ENCODE measurements at regions not wholly inside any gene's neighbourhood (a gene's known extent, or its start where the extent isn't known, plus 50 kb on each side); places are given as distances from the start of the nearest gene placed in this dataset.

GRCh38 chr16:65377195-65377594, 255.3 kb upstream of the CDH11 start:
- DNase-seq = no peak
- no peaks in the 10 kb centered on the region for H3K9me3 ChIP-seq
- H3K27me3 ChIP-seq = no peaks in the 10 kb centered on the region
- TF ChIP-seq POLR2A (IDR thresholded peaks at IDR 0.05) (no peak), CTCF (IDR thresholded peaks at IDR 0.05) (no peak)
- no peak overlapping the region for H3K27ac ChIP-seq
- H3K4me3 ChIP-seq = no peak overlapping the region
- no peaks in the 10 kb centered on the region for H3K4me1 ChIP-seq
- no peaks in the 10 kb centered on the region for H3K36me3 ChIP-seq

GRCh38 chr16:65376601-65377000, 254.7 kb upstream of the CDH11 start:
- H3K4me1 ChIP-seq = no peaks in the 10 kb centered on the region

GRCh38 chr16:65375651-65376050, 253.8 kb upstream of the CDH11 start:
- Histone ChIP-seq H3K27me3 (no peaks in the 10 kb centered on the region), H3K4me1 (no peaks in the 10 kb centered on the region), H3K36me3 (no peaks in the 10 kb centered on the region), H3K9me3 (no peaks in the 10 kb centered on the region), H3K27ac (no peak overlapping the region), H3K4me3 (no peak overlapping the region)
- no peak for TF ChIP-seq POLR2A (IDR thresholded peaks at IDR 0.05)
- TF ChIP-seq CTCF (IDR thresholded peaks at IDR 0.05) = no peak
- no peak for DNase-seq

More at GRCh38 chr16:65376601-65377000, 254.7 kb upstream of the CDH11 start:
- H3K27me3 ChIP-seq = no peaks in the 10 kb centered on the region
- no peaks in the 10 kb centered on the region for H3K36me3 ChIP-seq
- no peak overlapping the region for H3K27ac ChIP-seq
- no peak for DNase-seq
- no peak for TF ChIP-seq POLR2A (IDR thresholded peaks at IDR 0.05)
- TF ChIP-seq CTCF (IDR thresholded peaks at IDR 0.05) = no peak
- H3K9me3 ChIP-seq = no peaks in the 10 kb centered on the region
- H3K4me3 ChIP-seq = no peak overlapping the region

GRCh38 chr16:65373097-65373496, 251.2 kb upstream of the CDH11 start:
- no peak for DNase-seq
- no peaks in the 10 kb centered on the region for H3K27me3 ChIP-seq
- no peak overlapping the region for H3K4me3 ChIP-seq
- no peaks in the 10 kb centered on the region for H3K4me1 ChIP-seq
- no peaks in the 10 kb centered on the region for H3K36me3 ChIP-seq
- no peaks in the 10 kb centered on the region for H3K9me3 ChIP-seq
- no peak overlapping the region for H3K27ac ChIP-seq
- TF ChIP-seq CTCF (IDR thresholded peaks at IDR 0.05) (no peak), POLR2A (IDR thresholded peaks at IDR 0.05) (no peak)

GRCh38 chr16:65372171-65372570, 250.3 kb upstream of the CDH11 start:
- no peaks in the 10 kb centered on the region for H3K9me3 ChIP-seq
- TF ChIP-seq CTCF (IDR thresholded peaks at IDR 0.05) = no peak
- no peak for TF ChIP-seq POLR2A (IDR thresholded peaks at IDR 0.05)
- H3K4me3 ChIP-seq = no peak overlapping the region
- H3K4me1 ChIP-seq = no peaks in the 10 kb centered on the region
- no peaks in the 10 kb centered on the region for H3K27me3 ChIP-seq
- H3K36me3 ChIP-seq = no peaks in the 10 kb centered on the region
- H3K27ac ChIP-seq = no peak overlapping the region
- no peak for DNase-seq

Data from Peyer's patch (tissue), 4 donors.